GM12875 (cell line): ENCODE measurements at regions not wholly inside any gene's neighbourhood (a gene's known extent, or its start where the extent isn't known, plus 50 kb on each side); places are given as distances from the start of the nearest gene placed in this dataset.
"Not testable (repeated sequence)": the region's sequence is repeated elsewhere in the genome, so short reads cannot be mapped to it uniquely, and the experiment has no call there.

Experiments used
- H3K4me3 ChIP-seq: one replicate; pipeline ENCODE4 v1.5.1; 2011; ENCODE audit warnings: low read depth, low read length, control low read depth
- CTCF ChIP-seq: IDR thresholded peaks from 2 replicates; pipeline ENCODE4 v1.5.1; 2011; ENCODE audit warnings: low read depth, mild to moderate bottlenecking, control low read depth, inconsistent platforms, low read length, moderate library complexity, borderline replicate concordance; ENCODE audit not compliant: insufficient read depth

- no peak overlapping the region for H3K4me3 ChIP-seq
These were observed 123.8 kb upstream of the ZEB2 start for GRCh38 chr2:144643537-144644336.

GRCh38 chr2:144642856-144643255, 122.9 kb upstream of the ZEB2 start:
- H3K4me3 ChIP-seq: no peak overlapping the region

More at GRCh38 chr2:144643537-144644336, 123.8 kb upstream of the ZEB2 start:
- no peak for TF ChIP-seq CTCF

GRCh38 chr2:144642131-144642530, 122.2 kb upstream of the ZEB2 start:
- no peak for TF ChIP-seq CTCF
- no peak overlapping the region for H3K4me3 ChIP-seq

More at GRCh38 chr2:144642856-144643255, 122.9 kb upstream of the ZEB2 start:
- no peak for TF ChIP-seq CTCF

GRCh38 chr2:144638250-144638649, 118.3 kb upstream of the ZEB2 start:
- not testable (repeated sequence) for H3K4me3 ChIP-seq

DNA sequence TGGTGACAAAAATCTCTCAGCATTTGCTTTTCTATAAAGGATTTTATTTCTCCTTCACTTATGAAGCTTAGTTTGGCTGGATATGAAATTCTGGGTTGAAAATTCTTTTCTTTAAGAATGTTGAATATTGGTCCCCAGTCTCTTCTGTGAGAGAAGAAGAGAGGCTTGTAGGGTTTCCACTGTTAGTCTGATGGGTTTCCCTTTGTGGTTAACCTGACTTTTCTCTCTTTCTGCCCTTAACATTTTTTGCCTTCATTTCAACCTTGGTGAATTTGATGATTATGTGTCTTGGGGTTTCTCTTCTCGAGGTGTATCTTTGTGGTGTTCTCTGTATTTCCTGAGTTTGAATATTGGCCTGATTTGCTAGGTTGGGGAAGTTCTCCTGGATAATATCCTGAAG, 116.9 kb upstream of the ZEB2 start:
- H3K4me3 ChIP-seq: not testable (repeated sequence)

DNA sequence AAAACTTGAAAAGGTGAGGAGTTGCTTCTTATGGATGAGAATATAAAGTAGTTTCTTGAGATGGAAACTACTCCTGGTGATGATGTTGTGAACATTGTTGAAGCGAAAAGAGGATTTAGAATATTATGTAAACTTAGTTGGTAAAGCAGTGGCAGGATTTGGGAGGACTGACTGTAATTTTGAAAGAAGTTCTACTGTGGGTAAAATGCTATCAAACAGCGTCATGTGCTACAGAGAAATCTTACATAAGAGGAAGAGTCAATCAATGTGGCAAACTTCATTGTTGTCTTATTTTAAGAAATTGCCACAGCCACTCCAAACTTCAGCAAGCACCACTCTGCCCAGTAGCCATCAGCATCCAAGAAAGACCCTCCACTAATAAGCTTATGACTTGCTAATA, 112.9 kb upstream of the ZEB2 start:
- TF ChIP-seq CTCF: no peak
- H3K4me3 ChIP-seq: no peak overlapping the region

- TF ChIP-seq CTCF: no peak
- H3K4me3 ChIP-seq: no peak overlapping the region
These were observed 111.7 kb upstream of the ZEB2 start for GRCh38 chr2:144631636-144632035.

DNA sequence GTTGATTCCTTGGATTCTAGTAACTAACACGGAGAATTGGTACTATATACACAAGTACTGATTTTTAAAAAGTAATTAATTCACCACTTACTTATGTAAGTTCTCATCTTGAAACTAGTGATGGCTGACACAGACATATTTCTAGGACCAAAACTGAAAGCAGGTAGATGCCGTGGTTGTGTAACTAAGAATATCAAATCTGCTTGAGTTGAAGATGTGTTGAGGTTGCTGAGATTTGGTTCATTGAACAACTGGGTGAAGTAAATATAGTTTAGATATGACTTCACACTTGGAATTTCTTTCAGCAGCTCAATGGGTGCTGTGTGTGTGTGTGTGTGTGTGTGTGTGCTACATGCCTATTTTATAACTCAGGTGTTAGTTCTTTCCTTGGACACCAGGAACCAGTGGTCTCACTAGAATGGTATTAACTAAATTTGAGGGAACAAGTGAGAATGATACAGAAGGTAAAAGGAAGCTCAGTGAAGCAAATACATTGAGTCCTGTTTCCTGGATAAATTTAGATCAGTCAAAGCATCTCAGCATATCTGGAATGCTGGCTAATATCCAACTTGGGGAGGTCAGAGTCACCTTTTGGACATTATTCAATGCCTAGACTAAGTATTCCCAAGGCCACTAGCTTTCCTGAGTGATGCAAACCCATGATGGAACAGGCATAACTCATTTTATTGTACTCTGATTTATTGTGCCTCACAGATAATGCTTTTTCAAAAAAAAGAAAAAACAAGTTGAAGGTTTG, 110.7 kb upstream of the ZEB2 start:
- no peak for TF ChIP-seq CTCF
- no peak overlapping the region for H3K4me3 ChIP-seq
